ENCODE measurements at regions not wholly inside any gene's neighbourhood (a gene's known extent, or its start where the extent isn't known, plus 50 kb on each side); places are given as distances from the start of the nearest gene placed in this dataset.

DNA sequence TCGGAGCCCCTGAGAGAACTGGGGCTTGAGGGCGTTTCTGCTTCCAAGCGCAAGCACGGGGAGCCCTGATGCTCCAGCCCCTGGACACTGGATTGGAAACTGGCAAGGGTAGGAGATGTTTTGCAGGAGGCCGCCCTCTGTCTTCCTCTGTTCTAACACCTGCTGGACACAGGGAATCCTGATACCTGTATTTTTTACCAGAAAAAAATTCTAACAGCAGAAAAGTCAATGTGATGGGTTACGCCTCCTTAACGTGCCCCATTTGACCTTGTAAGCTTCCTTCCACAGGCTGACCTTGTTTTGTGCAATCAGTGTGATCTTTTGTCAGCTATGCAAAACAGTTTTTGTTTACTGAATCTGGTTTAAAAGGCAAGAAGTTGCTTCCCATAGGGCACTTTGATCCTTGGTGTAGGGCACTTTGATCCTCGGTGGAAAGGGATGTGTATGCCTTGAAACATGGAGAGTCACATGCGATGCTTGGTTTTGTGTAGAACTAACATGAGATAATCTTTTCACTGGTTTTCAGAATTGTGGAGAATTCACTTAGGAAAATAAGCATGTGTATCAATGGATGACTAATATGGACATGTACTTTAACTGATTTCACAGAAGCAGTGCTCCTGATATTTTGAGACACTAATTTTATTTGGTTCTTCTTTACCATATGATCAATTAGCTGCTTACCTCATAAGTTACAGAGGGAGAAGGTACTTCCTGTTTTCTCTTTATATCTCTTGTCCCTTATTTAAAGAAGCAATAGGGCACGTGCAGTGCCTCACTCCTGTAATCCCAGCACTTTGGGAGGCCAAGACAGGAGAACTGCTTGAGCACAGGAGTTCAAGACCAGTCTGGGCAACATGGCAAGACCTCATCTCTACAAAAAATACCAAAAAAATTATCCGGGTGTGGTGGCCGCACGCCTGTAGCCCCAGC, 59.9 kb upstream of the MAP3K4 start:
- WGBS, 2 donors: 56 to 67% methylated on average over 10 to 12 of the region's 13 CpGs
- H3K36me3 ChIP-seq: no peaks in the 10 kb centered on the region
- no peak for TF ChIP-seq POLR2A (IDR thresholded peaks at IDR 0.05)
- TF ChIP-seq, protein P1, sequence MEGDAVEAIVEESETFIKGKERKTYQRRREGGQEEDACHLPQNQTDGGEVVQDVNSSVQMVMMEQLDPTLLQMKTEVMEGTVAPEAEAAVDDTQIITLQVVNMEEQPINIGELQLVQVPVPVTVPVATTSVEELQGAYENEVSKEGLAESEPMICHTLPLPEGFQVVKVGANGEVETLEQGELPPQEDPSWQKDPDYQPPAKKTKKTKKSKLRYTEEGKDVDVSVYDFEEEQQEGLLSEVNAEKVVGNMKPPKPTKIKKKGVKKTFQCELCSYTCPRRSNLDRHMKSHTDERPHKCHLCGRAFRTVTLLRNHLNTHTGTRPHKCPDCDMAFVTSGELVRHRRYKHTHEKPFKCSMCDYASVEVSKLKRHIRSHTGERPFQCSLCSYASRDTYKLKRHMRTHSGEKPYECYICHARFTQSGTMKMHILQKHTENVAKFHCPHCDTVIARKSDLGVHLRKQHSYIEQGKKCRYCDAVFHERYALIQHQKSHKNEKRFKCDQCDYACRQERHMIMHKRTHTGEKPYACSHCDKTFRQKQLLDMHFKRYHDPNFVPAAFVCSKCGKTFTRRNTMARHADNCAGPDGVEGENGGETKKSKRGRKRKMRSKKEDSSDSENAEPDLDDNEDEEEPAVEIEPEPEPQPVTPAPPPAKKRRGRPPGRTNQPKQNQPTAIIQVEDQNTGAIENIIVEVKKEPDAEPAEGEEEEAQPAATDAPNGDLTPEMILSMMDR (IDR thresholded peaks at IDR 0.05): no peak
- peak overlapping the region; percentile 41 to 69 (median 54) for H3K4me3 ChIP-seq
- no peak overlapping the region for H3K27ac ChIP-seq
- DNase-seq: no peak
- peaks cover 8 to 18% (median 10%) of the 10 kb centered on the region in 3 donors for H3K4me1 ChIP-seq
- intact Hi-C loops (cut with DNase I): loop anchor here (5.0 kb wide), 2 partner anchors 61 to 441 kb away; partner anchors contain the start of gene MAP3K4
- H3K27me3 ChIP-seq: peaks cover 0 to 17% (median 0%) of the 10 kb centered on the region in 4 donors
- H3K9me3 ChIP-seq: no peaks in the 10 kb centered on the region

DNA sequence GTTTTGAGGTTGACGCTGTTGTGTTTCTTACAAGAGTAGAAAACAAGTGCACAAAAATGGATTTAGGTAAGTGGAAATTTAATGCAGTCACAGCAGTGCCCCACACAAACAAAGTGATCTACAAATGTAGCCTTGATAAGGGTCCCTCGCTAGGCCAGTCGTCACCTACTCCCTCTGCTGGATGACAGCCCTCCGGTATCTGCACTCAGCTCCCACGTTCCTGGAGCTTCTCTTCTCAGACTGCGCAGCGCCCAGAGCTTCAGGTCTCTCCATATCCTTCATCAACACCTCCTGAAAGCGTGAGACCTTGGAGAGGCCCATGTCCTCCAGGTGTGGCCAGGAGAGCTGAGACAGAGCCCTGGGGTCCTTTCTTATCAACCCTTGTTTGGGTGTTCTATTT, 58.3 kb upstream of the MAP3K4 start:
- DNase-seq: no peak
- WGBS, 2 donors: 63 to 86% methylated on average over 8 of the region's 8 CpGs
- TF ChIP-seq, protein P1 (IDR thresholded peaks at IDR 0.05): no peak
- no peak for TF ChIP-seq POLR2A (IDR thresholded peaks at IDR 0.05)

DNA sequence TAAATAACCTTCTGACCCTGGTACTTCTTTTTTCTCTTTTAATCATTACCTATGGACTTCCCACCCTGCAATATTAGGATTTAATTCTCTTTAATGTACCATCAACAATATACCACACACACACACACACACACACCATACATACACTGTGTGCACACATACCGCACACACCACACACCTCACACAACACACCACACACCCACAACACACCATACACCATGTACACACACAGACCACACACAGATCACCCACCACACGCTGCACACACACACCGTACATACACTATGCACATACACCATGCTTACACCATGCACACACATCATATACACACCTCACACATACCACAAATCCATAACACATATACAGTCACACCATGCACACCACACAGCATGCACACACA, 57.4 kb upstream of the MAP3K4 start:
- intact Hi-C loops (cut with DNase I): loop anchor here (5.0 kb wide), 2 partner anchors 58 to 438 kb away; partner anchors contain the start of gene MAP3K4
- no peaks in the 10 kb centered on the region for H3K9me3 ChIP-seq
- no peak for TF ChIP-seq POLR2A (IDR thresholded peaks at IDR 0.05)
- TF ChIP-seq, protein P1 (IDR thresholded peaks at IDR 0.05): no peak
- 83 to 86% methylated on average over 3 of the region's 3 CpGs for WGBS, 2 donors
- H3K36me3 ChIP-seq: no peaks in the 10 kb centered on the region
- no peak for DNase-seq
- H3K4me1 ChIP-seq: peaks cover 8 to 18% (median 10%) of the 10 kb centered on the region in 3 donors
- H3K27me3 ChIP-seq: peaks cover 0 to 17% (median 0%) of the 10 kb centered on the region in 4 donors
- H3K27ac ChIP-seq: no peak overlapping the region
- no peak overlapping the region for H3K4me3 ChIP-seq

More for the DNA sequence above, 58.3 kb upstream of the MAP3K4 start:
- peaks cover 0 to 17% (median 0%) of the 10 kb centered on the region in 4 donors for H3K27me3 ChIP-seq
- H3K36me3 ChIP-seq: no peaks in the 10 kb centered on the region
- intact Hi-C loops (cut with DNase I): loop anchor here (5.0 kb wide), 2 partner anchors 59 to 439 kb away; partner anchors contain the start of gene MAP3K4
- no peaks in the 10 kb centered on the region for H3K9me3 ChIP-seq
- no peak overlapping the region for H3K27ac ChIP-seq
- no peak overlapping the region for H3K4me3 ChIP-seq
- peaks cover 8 to 18% (median 10%) of the 10 kb centered on the region in 3 donors for H3K4me1 ChIP-seq

DNA sequence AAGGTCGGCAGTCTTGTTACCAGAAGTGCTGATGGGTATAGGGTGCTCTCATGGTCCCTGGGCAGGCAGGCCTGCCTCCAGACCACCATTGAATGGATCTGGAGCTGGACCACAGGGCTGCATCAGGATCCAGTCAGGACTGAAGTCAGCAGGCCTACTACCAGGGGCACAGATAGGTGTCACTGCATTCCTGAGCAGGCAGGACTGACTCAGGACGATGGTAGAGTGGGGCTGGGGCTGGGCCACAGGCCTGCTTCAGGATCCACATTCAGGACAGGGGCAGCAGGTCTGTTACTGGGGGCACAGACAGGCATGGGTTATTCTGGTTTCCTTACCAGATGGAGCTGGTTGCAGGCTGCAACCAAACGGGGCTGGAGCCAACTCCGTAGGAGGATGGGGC, 51.4 kb upstream of the MAP3K4 start:
- intact Hi-C loops (cut with DNase I): no loop called here
- H3K27me3 ChIP-seq: peaks cover 0 to 26% (median 0%) of the 10 kb centered on the region in 4 donors
- no peak for DNase-seq
- no peaks in the 10 kb centered on the region for H3K9me3 ChIP-seq
- WGBS, 2 donors: 91% methylated on average over 4 of the region's 4 CpGs; no CpG with 5 or more reads in 1 of the 2 donors
- no peaks in the 10 kb centered on the region for H3K36me3 ChIP-seq
- TF ChIP-seq POLR2A (IDR thresholded peaks at IDR 0.05): no peak
- TF ChIP-seq, protein P1 (IDR thresholded peaks at IDR 0.05): no peak
- H3K4me3 ChIP-seq: no peak overlapping the region
- H3K27ac ChIP-seq: no peak overlapping the region
- no peaks in the 10 kb centered on the region for H3K4me1 ChIP-seq
